D721Med (cell line): ENCODE measurements at regions not wholly inside any gene's neighbourhood (a gene's known extent, or its start where the extent isn't known, plus 50 kb on each side); places are given as distances from the start of the nearest gene placed in this dataset.

Experiments used
- DNase-seq: peaks from one replicate; pipeline ENCODE4 v3.0.0; 2011; ENCODE audit warnings: low spot score; ENCODE audit not compliant: insufficient read length
- FAIRE-seq: peaks from 2 replicates; lab custom pipeline; 2011; peaks lifted over from hg19 to GRCh38; lab: Jason Lieb, UNC
- TF ChIP-seq, protein P1 (sequence below): IDR thresholded peaks from 2 replicates; pipeline ENCODE4 v1.5.1; 2012; ENCODE audit warnings: mild to moderate bottlenecking, control low read depth; ENCODE audit not compliant: insufficient read depth; ENCODE audit errors: missing control alignments

DNA sequence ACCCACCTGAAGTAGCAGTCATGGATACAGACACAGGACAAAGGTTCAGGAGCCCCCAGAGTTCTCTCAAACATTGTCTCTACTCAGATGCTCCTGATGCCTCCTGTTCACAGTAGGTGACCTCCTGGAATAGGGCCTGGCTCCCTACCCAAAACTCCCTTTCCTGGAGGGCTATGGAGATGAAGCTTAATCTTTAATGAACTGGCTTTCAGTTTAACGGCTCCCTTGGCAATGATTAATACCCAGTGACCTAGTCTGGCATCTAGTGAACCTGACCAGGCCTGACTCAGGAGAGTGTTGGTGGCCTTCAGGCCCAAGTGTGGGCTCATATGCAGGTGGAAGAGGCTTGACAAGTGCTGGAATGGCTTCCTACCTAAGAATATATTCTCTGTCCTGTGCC is 65.2 kb upstream of the TRABD2B start:
- DNase-seq: no peak
- TF ChIP-seq, protein P1, sequence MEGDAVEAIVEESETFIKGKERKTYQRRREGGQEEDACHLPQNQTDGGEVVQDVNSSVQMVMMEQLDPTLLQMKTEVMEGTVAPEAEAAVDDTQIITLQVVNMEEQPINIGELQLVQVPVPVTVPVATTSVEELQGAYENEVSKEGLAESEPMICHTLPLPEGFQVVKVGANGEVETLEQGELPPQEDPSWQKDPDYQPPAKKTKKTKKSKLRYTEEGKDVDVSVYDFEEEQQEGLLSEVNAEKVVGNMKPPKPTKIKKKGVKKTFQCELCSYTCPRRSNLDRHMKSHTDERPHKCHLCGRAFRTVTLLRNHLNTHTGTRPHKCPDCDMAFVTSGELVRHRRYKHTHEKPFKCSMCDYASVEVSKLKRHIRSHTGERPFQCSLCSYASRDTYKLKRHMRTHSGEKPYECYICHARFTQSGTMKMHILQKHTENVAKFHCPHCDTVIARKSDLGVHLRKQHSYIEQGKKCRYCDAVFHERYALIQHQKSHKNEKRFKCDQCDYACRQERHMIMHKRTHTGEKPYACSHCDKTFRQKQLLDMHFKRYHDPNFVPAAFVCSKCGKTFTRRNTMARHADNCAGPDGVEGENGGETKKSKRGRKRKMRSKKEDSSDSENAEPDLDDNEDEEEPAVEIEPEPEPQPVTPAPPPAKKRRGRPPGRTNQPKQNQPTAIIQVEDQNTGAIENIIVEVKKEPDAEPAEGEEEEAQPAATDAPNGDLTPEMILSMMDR: no peak
- no peak for FAIRE-seq

DNA sequence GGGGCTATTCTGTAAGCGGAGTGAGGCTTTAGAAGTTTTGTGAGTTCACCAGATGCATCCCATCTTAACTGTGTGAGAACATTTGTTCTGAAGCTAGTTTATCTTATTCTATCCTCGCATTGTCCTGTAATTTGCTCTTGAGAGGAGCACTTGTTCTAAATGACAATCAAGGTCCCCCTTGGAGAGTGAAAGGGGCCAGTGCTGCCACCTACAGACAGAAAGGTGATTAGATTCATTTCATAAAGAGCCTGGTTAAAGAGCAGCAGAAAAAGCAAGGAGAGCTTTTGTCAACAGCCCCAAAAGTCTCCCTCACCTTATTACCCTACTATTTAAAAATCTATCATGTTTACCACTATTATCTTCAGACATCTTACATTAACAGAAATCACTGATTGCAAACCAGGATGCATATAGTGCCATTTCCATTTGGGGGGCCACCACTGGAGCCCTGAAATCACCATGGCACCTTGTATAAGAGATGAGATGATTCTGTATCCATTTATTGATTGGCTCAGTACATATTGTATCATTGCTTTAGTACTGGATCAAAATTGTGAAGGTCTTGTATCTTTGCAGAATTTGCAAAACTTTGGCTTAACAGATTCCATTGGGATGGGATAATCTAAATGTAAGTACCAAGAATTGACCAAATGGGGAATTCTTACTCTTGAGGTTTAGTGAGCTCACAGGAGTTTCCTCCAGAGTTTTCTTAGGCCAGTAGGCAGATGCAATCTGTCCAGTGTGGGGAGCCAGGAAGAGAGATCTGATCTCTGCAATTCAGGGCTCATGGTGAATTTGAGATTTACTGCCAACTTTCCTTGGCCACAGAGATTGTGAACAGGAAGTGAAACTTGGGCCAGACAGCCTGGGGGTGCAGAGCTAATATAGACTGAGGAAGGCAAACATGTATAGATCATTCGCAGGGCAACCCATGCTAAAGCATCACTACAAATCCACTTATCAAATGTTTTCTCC is 64.3 kb upstream of the TRABD2B start:
- DNase-seq: no peak
- TF ChIP-seq, protein P1: peak; percentile 77
- FAIRE-seq: no peak

DNA sequence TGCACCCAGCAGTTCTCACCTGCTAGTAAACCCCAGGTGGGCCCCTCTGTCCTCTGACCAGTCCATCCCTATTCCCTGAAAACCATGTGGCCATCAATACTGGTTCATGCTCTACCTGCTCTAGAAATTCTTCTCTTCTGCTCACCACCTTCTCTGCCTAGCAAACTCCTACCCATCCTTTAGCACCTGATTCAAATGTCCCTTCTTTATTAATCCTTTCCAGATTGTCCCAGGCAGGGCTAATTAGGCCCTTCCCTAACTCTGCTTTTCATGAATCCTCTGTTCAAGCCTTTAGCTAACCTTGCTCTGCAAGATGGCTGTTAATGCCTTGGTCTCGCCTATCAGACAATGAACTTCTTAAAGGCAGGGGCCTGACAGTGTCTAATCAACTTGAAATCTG is 62.1 kb upstream of the TRABD2B start:
- no peak for FAIRE-seq
- no peak for DNase-seq
- TF ChIP-seq, protein P1: no peak

DNA sequence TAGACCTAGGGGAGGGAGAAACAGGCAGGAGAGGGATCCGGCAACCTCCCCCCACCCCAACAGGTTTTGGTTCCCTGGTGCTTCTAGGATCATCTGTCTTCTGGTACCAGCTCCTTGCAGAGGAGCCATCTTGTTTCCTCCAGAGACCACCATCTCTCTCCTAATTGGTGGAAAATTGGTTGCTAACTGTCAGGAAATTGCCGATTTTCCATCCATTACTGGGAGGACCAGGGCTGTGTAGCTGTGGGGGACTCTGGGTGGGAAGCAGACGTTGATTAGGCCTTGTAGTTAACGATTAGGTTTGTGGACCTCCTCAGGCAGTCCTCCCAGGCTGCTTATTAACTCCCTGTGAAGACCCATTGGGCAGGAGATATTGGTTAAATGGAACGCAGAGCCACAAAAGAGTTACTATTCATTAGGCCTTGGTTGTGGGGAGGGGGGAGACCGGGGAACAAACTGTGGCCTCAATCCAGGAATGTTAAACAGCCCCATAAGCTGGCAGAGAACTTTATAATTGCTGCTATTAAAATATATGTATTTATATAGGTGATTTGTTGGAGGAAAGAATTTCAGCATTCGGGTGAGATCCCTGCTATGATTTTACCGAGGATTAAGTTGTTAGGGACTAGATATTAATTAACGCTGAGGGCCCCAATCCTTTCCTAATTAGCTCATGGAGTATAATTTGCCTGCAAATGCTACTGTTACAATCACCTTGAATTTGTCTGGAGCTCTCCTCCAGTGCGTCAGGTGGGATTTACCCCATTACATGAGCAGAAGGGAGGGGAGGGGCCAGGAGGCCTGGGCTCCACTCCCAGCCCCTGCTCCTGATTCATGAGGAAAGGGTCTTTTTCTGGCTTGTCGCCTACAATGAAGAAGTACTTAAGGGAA is 61.2 kb upstream of the TRABD2B start:
- FAIRE-seq (no peak), DNase-seq (no peak)
- TF ChIP-seq, protein P1: no peak

DNA sequence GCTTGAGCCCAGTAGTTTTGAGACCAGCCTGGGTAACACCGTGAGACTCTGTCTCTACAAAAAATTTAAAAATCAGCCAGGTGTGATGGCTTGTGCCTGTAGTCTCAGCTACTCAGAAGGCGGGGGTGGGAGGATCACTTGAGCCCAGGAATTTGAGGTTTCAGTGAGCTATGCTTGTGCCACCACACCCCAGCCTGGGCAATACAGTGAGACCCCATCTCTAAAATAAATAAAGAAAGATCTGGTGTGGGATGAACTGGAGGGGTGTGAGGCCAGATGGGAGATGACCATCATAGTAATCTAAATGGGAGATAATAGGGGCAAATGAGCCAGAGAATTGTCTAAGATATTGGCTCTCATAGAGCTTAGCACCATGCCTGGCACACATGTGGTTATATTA is 60.1 kb upstream of the TRABD2B start:
- FAIRE-seq (no peak), DNase-seq (no peak)
- TF ChIP-seq, protein P1: no peak

DNA sequence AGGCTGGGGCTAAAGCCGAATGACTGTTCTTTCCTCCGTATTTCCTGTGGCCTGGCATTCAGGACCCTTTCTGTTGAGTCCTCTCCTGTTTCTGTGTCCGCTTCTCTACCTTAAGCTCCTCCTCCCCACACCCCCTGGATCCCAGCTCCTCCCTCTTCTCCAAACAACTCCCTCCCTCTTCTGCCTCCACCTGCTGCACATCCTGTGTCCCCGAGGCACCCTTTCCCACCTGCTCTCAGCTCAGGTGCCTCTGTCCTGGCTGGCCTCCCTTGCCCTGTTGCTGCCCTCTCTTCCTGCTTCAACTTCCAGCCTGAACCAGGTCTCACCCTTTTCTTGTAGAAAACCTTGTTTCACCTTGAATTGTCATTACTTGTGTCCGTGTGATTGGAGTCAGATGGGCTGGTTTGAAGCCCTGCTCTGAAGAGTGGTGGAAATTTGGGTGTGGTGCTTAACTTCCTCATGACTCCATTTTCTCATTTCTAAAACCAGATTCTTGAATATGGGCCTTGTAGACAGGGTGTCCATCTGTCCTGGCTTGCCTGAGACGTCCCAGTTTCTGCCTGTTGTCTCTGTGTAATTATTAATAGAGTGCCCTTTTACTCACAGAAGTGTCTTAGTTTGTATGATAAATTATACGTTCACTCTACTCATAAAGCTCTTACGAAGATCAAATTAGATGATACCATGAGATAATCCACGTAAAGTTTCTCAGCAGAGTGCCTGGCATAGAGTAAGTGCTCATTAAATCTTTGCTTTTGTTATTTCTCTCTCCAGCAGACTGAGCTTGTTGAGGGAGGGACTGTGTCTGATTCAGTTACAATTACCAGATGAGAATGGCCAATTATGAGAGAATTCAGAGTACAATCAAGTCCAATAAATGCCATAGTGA is 58.9 kb upstream of the TRABD2B start:
- TF ChIP-seq, protein P1: no peak
- FAIRE-seq (no peak), DNase-seq (no peak)
